Astrocyte (in vitro differentiated cells and primary cell): ENCODE measurements at regions not wholly inside any gene's neighbourhood (a gene's known extent, or its start where the extent isn't known, plus 50 kb on each side); places are given as distances from the start of the nearest gene placed in this dataset.

Experiments
- DNase-seq: peaks from one replicate; pipeline ENCODE4 v3.0.0-alpha.2; 2010; ENCODE audit warnings: low read depth
- FAIRE-seq: peaks from 2 replicates; lab custom pipeline; 2011; peaks lifted over from hg19 to GRCh38; lab: Jason Lieb, UNC
- H2AFZ ChIP-seq: 2 replicates; pipeline ENCODE4 v1.6.0; 2012; ENCODE audit warnings: low read depth, low read length, inconsistent platforms
- H3K27ac ChIP-seq: 2 replicates; pipeline ENCODE4 v1.5.1; 2011; ENCODE audit warnings: low read depth, low read length, inconsistent platforms
- H3K27me3 ChIP-seq: 2 replicates; pipeline ENCODE4 v1.6.0; 2011; ENCODE audit warnings: low read length, inconsistent platforms; ENCODE audit not compliant: insufficient read depth
- H3K36me3 ChIP-seq: 2 replicates; pipeline ENCODE4 v1.5.1; 2011; ENCODE audit warnings: low read length, inconsistent platforms; ENCODE audit not compliant: insufficient read depth
- H3K4me1 ChIP-seq: 2 replicates; pipeline ENCODE4 v1.5.1; 2011; ENCODE audit warnings: low read length, inconsistent platforms; ENCODE audit not compliant: insufficient read depth
- H3K4me2 ChIP-seq: 2 replicates; pipeline ENCODE4 v1.6.0; 2012; ENCODE audit warnings: low read length, inconsistent platforms
- H3K4me3 ChIP-seq: 2 replicates; pipeline ENCODE4 v1.5.1; 2011; ENCODE audit warnings: low read depth, mild to moderate bottlenecking, low read length, inconsistent platforms; ENCODE audit not compliant: insufficient read depth
- H3K79me2 ChIP-seq: 2 replicates; pipeline ENCODE4 v1.6.0; 2012; ENCODE audit warnings: mild to moderate bottlenecking, low read length, inconsistent platforms; ENCODE audit not compliant: insufficient read depth
- H3K9ac ChIP-seq: 2 replicates; pipeline ENCODE4 v1.6.0; 2012; ENCODE audit warnings: mild to moderate bottlenecking, low read length, inconsistent platforms
- H3K9me3 ChIP-seq: 2 replicates; pipeline ENCODE4 v1.5.1; 2012; ENCODE audit warnings: low read depth, mild to moderate bottlenecking, low read length, inconsistent platforms; ENCODE audit not compliant: insufficient read depth
- H4K20me1 ChIP-seq: 2 replicates; pipeline ENCODE4 v1.6.0; 2012; ENCODE audit warnings: low read length, inconsistent platforms; ENCODE audit not compliant: insufficient read depth
- H3K27ac Mint-ChIP-seq: one replicate; pipeline ENCODE4 v1.8.0; 2021; ENCODE audit warnings: mild to moderate bottlenecking, mixed read lengths; ENCODE audit not compliant: unreplicated experiment
- H3K27me3 Mint-ChIP-seq: one replicate; pipeline ENCODE4 v1.8.0; 2021; ENCODE audit warnings: low read depth, mixed read lengths; ENCODE audit not compliant: unreplicated experiment
- H3K36me3 Mint-ChIP-seq: one replicate; pipeline ENCODE4 v1.8.0; 2021; ENCODE audit warnings: low read depth, mixed read lengths; ENCODE audit not compliant: unreplicated experiment
- H3K4me1 Mint-ChIP-seq: one replicate; pipeline ENCODE4 v1.8.0; 2021; ENCODE audit warnings: low read depth, mixed read lengths; ENCODE audit not compliant: unreplicated experiment
- H3K4me3 Mint-ChIP-seq: one replicate; pipeline ENCODE4 v1.8.0; 2021; ENCODE audit warnings: mild to moderate bottlenecking, moderate library complexity, mixed read lengths; ENCODE audit not compliant: unreplicated experiment
- H3K9me3 Mint-ChIP-seq: one replicate; pipeline ENCODE4 v1.8.0; 2021; ENCODE audit warnings: mild to moderate bottlenecking, mixed read lengths; ENCODE audit not compliant: unreplicated experiment
- EZH2 ChIP-seq: IDR thresholded peaks from 2 replicates; pipeline ENCODE4 v1.6.1; 2012; ENCODE audit warnings: mild to moderate bottlenecking, low read length, inconsistent platforms; ENCODE audit not compliant: insufficient read depth
- TF ChIP-seq, protein P1 (sequence below): IDR thresholded peaks from 2 replicates; pipeline ENCODE4 v1.5.1; 2011; ENCODE audit warnings: low read depth, mild to moderate bottlenecking, inconsistent platforms, low read length, moderate library complexity; ENCODE audit not compliant: insufficient read depth

DNA sequence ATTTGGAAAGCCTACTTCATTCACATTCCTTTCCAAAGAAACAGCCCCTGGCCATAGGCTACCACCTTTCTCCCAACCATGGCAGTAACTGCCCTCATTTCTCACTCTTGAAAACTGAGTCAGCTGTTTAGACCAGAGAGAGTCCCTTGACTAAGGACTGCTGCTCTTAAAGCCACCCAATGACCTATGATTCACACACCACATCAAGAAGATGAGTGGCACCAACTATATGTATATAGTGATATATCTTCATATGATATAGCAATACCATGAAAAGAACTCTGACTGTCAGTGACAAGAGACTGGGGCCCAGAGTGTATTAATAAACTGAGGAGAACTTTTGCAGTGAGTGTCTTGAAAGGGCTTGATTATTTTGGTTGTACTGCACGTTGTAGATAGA is 404.5 kb upstream of the ASIC2 start:
- Mint-ChIP-seq H3K36me3 (no peaks in the 10 kb centered on the region), H3K4me1 (no peaks in the 10 kb centered on the region), H3K27me3 (peaks cover 29% of the 10 kb centered on the region), H3K9me3 (no peaks in the 10 kb centered on the region), H3K27ac (no peak overlapping the region), H3K4me3 (no peak overlapping the region)
- Histone ChIP-seq H3K27ac (no peak overlapping the region), H4K20me1 (no peaks in the 10 kb centered on the region), H3K36me3 (no peaks in the 10 kb centered on the region), H2AFZ (no peak overlapping the region), H3K4me3 (no peak overlapping the region), H3K9me3 (no peaks in the 10 kb centered on the region), H3K4me1 (no peaks in the 10 kb centered on the region), H3K27me3 (no peaks in the 10 kb centered on the region), H3K79me2 (no peaks in the 10 kb centered on the region), H3K4me2 (no peak overlapping the region), H3K9ac (no peak overlapping the region)
- DNase-seq (no peak), FAIRE-seq (no peak)
- TF ChIP-seq, protein P1, sequence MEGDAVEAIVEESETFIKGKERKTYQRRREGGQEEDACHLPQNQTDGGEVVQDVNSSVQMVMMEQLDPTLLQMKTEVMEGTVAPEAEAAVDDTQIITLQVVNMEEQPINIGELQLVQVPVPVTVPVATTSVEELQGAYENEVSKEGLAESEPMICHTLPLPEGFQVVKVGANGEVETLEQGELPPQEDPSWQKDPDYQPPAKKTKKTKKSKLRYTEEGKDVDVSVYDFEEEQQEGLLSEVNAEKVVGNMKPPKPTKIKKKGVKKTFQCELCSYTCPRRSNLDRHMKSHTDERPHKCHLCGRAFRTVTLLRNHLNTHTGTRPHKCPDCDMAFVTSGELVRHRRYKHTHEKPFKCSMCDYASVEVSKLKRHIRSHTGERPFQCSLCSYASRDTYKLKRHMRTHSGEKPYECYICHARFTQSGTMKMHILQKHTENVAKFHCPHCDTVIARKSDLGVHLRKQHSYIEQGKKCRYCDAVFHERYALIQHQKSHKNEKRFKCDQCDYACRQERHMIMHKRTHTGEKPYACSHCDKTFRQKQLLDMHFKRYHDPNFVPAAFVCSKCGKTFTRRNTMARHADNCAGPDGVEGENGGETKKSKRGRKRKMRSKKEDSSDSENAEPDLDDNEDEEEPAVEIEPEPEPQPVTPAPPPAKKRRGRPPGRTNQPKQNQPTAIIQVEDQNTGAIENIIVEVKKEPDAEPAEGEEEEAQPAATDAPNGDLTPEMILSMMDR = no peak
- TF ChIP-seq EZH2 = no peak

DNA sequence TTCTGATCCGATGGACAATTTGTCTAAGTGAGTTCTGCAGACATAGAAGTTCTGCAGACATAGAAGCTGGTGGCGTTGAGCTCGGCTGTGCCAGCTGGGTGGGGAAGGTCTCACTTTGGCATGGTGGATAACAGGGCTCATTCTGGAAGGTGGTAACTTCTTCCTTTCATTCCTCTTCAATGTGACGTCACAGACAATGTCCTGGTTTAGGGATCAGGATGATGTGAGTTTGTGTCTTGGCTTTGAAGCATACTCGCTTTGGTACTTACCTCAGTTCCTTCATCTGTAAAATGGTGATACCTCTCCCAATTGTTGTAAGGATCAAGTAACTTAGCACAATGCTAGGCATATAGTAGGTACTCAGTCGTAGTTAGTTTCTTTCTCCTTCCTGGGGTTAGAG is 408.8 kb upstream of the ASIC2 start:
- H3K27me3 Mint-ChIP-seq = peaks cover 23% of the 10 kb centered on the region
- no peak overlapping the region for H3K4me3 Mint-ChIP-seq
- H3K27ac ChIP-seq = no peak overlapping the region
- H3K4me3 ChIP-seq = no peak overlapping the region
- no peaks in the 10 kb centered on the region for H3K79me2 ChIP-seq
- no peaks in the 10 kb centered on the region for H3K9me3 ChIP-seq
- H3K4me1 Mint-ChIP-seq = no peaks in the 10 kb centered on the region
- H3K9me3 Mint-ChIP-seq = no peaks in the 10 kb centered on the region
- no peaks in the 10 kb centered on the region for H4K20me1 ChIP-seq
- FAIRE-seq = no peak
- DNase-seq = no peak
- no peak overlapping the region for H2AFZ ChIP-seq
- no peak overlapping the region for H3K9ac ChIP-seq
- H3K4me1 ChIP-seq = no peaks in the 10 kb centered on the region
- TF ChIP-seq, protein P1 = no peak
- no peak for TF ChIP-seq EZH2
- H3K27ac Mint-ChIP-seq = no peak overlapping the region
- no peaks in the 10 kb centered on the region for H3K36me3 Mint-ChIP-seq
- no peak overlapping the region for H3K4me2 ChIP-seq
- no peaks in the 10 kb centered on the region for H3K27me3 ChIP-seq
- no peaks in the 10 kb centered on the region for H3K36me3 ChIP-seq

DNA sequence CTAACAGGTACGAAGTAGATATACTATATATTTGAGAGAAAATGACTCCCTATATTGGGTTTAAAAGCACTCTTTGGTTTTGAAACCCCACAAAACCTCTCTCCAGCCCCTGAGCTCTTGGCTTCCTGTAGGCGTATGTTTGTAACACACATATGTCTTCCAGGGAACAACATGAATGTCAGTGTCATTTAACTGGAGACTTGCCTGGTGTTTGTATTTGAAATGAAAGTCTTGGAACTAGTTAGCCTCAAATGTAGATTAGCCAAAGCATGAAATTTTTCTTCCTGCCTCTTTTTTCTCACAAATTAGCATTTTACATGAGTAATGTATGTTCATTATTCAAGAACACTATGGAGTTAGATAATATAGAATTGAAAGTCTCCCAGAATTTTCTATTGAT is 411.8 kb upstream of the ASIC2 start:
- Histone ChIP-seq H3K27ac (no peak overlapping the region), H3K36me3 (no peaks in the 10 kb centered on the region), H3K4me1 (no peaks in the 10 kb centered on the region), H2AFZ (no peak overlapping the region), H3K4me3 (no peak overlapping the region), H3K4me2 (no peak overlapping the region), H3K9me3 (no peaks in the 10 kb centered on the region), H3K27me3 (no peaks in the 10 kb centered on the region), H4K20me1 (no peaks in the 10 kb centered on the region), H3K9ac (no peak overlapping the region), H3K79me2 (no peaks in the 10 kb centered on the region)
- DNase-seq (no peak), FAIRE-seq (no peak)
- no peaks in the 10 kb centered on the region for H3K4me1 Mint-ChIP-seq
- H3K27me3 Mint-ChIP-seq = peaks cover 21% of the 10 kb centered on the region
- H3K4me3 Mint-ChIP-seq = no peak overlapping the region
- H3K27ac Mint-ChIP-seq = no peak overlapping the region
- H3K36me3 Mint-ChIP-seq = no peaks in the 10 kb centered on the region
- H3K9me3 Mint-ChIP-seq = no peaks in the 10 kb centered on the region
- TF ChIP-seq EZH2 = no peak
- TF ChIP-seq, protein P1 = no peak
